ENCODE measurements at regions not wholly inside any gene's neighbourhood (a gene's known extent, or its start where the extent isn't known, plus 50 kb on each side); places are given as distances from the start of the nearest gene placed in this dataset.

- TF ChIP-seq RXRA (IDR thresholded peaks at IDR 0.05; ENCODE audit: borderline replicate concordance, low read depth) = no peak
- TF ChIP-seq FOXJ3 (CRISPR knock-in tag; IDR thresholded peaks at IDR 0.05) = no peak
- TF ChIP-seq NRF1 (IDR thresholded peaks at IDR 0.05; ENCODE audit: low read depth, low read length) = no peak
- no peak for TF ChIP-seq GATA2 (CRISPR knock-in tag; IDR thresholded peaks at IDR 0.05)
- TF ChIP-seq ELF1 (IDR thresholded peaks at IDR 0.05) = no peak
- no peak for TF ChIP-seq MEF2A (IDR thresholded peaks at IDR 0.05; ENCODE audit: borderline replicate concordance, low read depth)
Measured at GRCh38 chr3:164049847-164050246, 1028.4 kb downstream of the SI start (continued).

- H3K4me1 ChIP-seq (ENCODE audit: control insufficient read depth in 1 of 2, insufficient read depth in 2 of 2, low read depth in 1 of 2, low read length in 1 of 2) = no peaks in the 10 kb centered on the region
- H3K4me2 ChIP-seq = no peak overlapping the region
- POLR2A ChIA-PET = no interaction called here
- no peaks in the 10 kb centered on the region for H4K20me1 ChIP-seq (ENCODE audit: insufficient read depth)
- H3F3A ChIP-seq (replicated peaks; ENCODE audit: insufficient read depth) = no peaks in the 10 kb centered on the region
- TF ChIP-seq CHD2 (IDR thresholded peaks at IDR 0.05; ENCODE audit: low read length, partially characterized antibody) (no peak), JUND (IDR thresholded peaks at IDR 0.05) (no peak), NRF1 (IDR thresholded peaks at IDR 0.05; ENCODE audit: low read depth, low read length) (no peak), YY1 (IDR thresholded peaks at IDR 0.05; ENCODE audit: low read depth) (no peak), RFX5 (IDR thresholded peaks at IDR 0.05; ENCODE audit: low read length) (no peak), ELF1 (IDR thresholded peaks at IDR 0.05) (no peak), MEF2A (IDR thresholded peaks at IDR 0.05; ENCODE audit: borderline replicate concordance, low read depth) (no peak), EZH2phosphoT487 (IDR thresholded peaks at IDR 0.05; ENCODE audit: borderline replicate concordance, low read depth) (no peak), EP300 (IDR thresholded peaks at IDR 0.05; ENCODE audit: borderline replicate concordance in 1 of 2, low read depth in 1 of 2, low read length in 1 of 2) (no peak), POLR2AphosphoS5 (IDR thresholded peaks at IDR 0.05; ENCODE audit: low read depth, low read length) (no peak), USF1 (IDR thresholded peaks at IDR 0.05; ENCODE audit: borderline replicate concordance, low read depth) (no peak), GABPA (IDR thresholded peaks at IDR 0.05; ENCODE audit: low read depth) (no peak), FOSL2 (IDR thresholded peaks at IDR 0.05; ENCODE audit: borderline replicate concordance, low read depth) (no peak), IRF3 (IDR thresholded peaks at IDR 0.05; ENCODE audit: low read depth, low read length) (no peak)
- TF ChIP-seq, protein P1, sequence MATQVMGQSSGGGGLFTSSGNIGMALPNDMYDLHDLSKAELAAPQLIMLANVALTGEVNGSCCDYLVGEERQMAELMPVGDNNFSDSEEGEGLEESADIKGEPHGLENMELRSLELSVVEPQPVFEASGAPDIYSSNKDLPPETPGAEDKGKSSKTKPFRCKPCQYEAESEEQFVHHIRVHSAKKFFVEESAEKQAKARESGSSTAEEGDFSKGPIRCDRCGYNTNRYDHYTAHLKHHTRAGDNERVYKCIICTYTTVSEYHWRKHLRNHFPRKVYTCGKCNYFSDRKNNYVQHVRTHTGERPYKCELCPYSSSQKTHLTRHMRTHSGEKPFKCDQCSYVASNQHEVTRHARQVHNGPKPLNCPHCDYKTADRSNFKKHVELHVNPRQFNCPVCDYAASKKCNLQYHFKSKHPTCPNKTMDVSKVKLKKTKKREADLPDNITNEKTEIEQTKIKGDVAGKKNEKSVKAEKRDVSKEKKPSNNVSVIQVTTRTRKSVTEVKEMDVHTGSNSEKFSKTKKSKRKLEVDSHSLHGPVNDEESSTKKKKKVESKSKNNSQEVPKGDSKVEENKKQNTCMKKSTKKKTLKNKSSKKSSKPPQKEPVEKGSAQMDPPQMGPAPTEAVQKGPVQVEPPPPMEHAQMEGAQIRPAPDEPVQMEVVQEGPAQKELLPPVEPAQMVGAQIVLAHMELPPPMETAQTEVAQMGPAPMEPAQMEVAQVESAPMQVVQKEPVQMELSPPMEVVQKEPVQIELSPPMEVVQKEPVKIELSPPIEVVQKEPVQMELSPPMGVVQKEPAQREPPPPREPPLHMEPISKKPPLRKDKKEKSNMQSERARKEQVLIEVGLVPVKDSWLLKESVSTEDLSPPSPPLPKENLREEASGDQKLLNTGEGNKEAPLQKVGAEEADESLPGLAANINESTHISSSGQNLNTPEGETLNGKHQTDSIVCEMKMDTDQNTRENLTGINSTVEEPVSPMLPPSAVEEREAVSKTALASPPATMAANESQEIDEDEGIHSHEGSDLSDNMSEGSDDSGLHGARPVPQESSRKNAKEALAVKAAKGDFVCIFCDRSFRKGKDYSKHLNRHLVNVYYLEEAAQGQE (IDR thresholded peaks at IDR 0.05; ENCODE audit: low read depth, low read length) = no peak
- TF ChIP-seq, protein P2, sequence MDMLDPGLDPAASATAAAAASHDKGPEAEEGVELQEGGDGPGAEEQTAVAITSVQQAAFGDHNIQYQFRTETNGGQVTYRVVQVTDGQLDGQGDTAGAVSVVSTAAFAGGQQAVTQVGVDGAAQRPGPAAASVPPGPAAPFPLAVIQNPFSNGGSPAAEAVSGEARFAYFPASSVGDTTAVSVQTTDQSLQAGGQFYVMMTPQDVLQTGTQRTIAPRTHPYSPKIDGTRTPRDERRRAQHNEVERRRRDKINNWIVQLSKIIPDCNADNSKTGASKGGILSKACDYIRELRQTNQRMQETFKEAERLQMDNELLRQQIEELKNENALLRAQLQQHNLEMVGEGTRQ (IDR thresholded peaks at IDR 0.05; ENCODE audit: borderline replicate concordance, low read depth, low read length) = no peak
- TF ChIP-seq, protein P3, sequence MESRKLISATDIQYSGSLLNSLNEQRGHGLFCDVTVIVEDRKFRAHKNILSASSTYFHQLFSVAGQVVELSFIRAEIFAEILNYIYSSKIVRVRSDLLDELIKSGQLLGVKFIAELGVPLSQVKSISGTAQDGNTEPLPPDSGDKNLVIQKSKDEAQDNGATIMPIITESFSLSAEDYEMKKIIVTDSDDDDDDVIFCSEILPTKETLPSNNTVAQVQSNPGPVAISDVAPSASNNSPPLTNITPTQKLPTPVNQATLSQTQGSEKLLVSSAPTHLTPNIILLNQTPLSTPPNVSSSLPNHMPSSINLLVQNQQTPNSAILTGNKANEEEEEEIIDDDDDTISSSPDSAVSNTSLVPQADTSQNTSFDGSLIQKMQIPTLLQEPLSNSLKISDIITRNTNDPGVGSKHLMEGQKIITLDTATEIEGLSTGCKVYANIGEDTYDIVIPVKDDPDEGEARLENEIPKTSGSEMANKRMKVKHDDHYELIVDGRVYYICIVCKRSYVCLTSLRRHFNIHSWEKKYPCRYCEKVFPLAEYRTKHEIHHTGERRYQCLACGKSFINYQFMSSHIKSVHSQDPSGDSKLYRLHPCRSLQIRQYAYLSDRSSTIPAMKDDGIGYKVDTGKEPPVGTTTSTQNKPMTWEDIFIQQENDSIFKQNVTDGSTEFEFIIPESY (IDR thresholded peaks at IDR 0.05; ENCODE audit: borderline replicate concordance, low read depth) = no peak
- TF ChIP-seq, protein P4, sequence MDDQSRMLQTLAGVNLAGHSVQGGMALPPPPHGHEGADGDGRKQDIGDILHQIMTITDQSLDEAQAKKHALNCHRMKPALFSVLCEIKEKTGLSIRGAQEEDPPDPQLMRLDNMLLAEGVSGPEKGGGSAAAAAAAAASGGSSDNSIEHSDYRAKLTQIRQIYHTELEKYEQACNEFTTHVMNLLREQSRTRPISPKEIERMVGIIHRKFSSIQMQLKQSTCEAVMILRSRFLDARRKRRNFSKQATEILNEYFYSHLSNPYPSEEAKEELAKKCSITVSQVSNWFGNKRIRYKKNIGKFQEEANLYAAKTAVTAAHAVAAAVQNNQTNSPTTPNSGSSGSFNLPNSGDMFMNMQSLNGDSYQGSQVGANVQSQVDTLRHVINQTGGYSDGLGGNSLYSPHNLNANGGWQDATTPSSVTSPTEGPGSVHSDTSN (IDR thresholded peaks at IDR 0.05) = no peak
- no peak for DNase-seq
- H3K36me3 ChIP-seq (replicated peaks in 1 of 2; ENCODE audit: control insufficient read depth in 1 of 2, insufficient read depth in 2 of 2, low read length in 1 of 2) = no peaks in the 10 kb centered on the region
- WGBS (ENCODE audit: low lambda C conversion rate) = 51% methylated on average over 4 of the region's 4 CpGs
- no peak overlapping the region for H3K4me3 ChIP-seq (ENCODE audit: low read depth in 2 of 2, low read length in 1 of 2)
- CTCF ChIA-PET = no interaction called here
- no peak overlapping the region for H3K27ac ChIP-seq (ENCODE audit: low read depth in 2 of 2, low read length in 1 of 2)
- H3K9me3 ChIP-seq = no peaks in the 10 kb centered on the region; the same call in 1 of the 2 replicates
- H2AFZ ChIP-seq (ENCODE audit: low read depth) = no peak overlapping the region
- no peaks in the 10 kb centered on the region for H3K79me2 ChIP-seq (ENCODE audit: insufficient read depth)
- H3K27me3 ChIP-seq (ENCODE audit: insufficient read depth) = no peaks in the 10 kb centered on the region
- H3K9ac ChIP-seq = no peak overlapping the region
- peaks cover 3% of the 10 kb centered on the region; the same call in 1 of the 2 replicates for H3K9me2 ChIP-seq
Measured at GRCh38 chr3:164048451-164048850, 1029.8 kb downstream of the SI start.

Data from SK-N-SH (cell line).